C1 segment of cervical spinal cord (tissue), 14 donors: ENCODE measurements at regions not wholly inside any gene's neighbourhood (a gene's known extent, or its start where the extent isn't known, plus 50 kb on each side); places are given as distances from the start of the nearest gene placed in this dataset.

Experiments
- DNase-seq, 14 donors: peaks; one replicate each; lab custom pipeline; 2025; lab: John Stamatoyannopoulos, UW

DNA sequence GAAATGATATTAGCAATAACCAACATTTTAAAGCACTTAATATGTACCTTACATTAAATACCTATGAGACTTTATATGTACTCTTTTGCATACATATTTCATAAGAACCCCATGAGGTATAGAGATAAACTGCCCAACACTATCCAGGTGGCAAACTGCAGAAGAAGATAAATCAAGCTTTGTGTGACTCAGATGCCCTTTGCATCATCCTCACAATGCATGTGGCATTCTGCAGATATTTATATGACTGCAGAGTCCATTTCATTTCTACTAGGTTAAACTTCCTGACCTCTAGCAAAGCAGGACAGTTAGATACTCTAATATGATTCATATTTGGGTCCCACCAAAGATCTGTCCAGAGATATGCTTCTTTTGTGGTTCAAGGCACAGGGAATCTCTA is 85.6 kb upstream of the RASGEF1B start:
- DNase-seq, result no peak

DNA sequence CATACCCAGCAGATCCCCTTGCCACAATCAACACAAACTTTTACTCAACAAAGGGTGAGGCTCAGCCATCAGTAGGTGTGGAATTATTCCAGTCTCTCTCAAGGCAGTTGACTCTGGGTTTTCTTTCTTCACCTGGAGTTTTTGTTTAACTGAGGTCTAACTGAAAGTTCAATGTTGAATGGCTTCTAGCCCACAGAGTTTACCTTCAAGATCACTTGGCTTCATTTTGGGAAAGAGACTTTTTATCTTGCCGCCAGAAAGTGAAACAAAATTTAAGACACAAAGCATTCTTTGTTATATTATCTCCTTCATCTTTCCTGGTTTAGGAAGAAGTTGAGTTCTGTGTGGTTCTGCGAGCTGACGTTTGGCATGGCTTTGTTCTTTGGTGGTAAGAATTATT is 83.8 kb upstream of the RASGEF1B start:
- no peak for DNase-seq

DNA sequence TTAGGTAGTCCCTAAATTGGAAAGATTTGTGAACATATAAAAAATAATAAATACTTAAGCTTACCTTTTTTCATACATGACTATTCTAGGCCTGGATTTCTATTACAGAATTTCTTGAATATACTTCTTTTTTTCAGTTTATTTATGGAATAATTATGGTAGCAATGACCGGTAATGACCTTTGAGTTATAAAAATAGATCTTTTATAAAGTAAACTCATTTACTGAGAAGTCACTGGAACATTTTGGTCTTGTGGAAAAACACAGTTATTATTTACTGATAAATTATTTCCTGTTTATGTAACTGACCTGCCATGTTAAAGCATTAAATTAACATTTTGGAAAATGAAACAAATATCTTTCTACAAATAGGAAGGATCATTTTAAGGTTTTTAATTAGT is 80.4 kb upstream of the RASGEF1B start:
- no peak for DNase-seq

GRCh38 chr4:81550388-81550859 is 78.7 kb upstream of the RASGEF1B start:
- no peak for DNase-seq

- peak in 1 of 14 donors; percentile 17 for DNase-seq
Measured at GRCh38 chr4:81549984-81550383, 78.3 kb upstream of the RASGEF1B start.

- no peak for DNase-seq
Measured at GRCh38 chr4:81546777-81547176, 75.1 kb upstream of the RASGEF1B start.

- DNase-seq, result no peak
Measured at GRCh38 chr4:81541161-81541945, 69.6 kb upstream of the RASGEF1B start.

GRCh38 chr4:81538716-81539427 is 67.2 kb upstream of the RASGEF1B start:
- DNase-seq, result no peak

GRCh38 chr4:81531410-81531809 is 59.7 kb upstream of the RASGEF1B start:
- no peak for DNase-seq

DNA sequence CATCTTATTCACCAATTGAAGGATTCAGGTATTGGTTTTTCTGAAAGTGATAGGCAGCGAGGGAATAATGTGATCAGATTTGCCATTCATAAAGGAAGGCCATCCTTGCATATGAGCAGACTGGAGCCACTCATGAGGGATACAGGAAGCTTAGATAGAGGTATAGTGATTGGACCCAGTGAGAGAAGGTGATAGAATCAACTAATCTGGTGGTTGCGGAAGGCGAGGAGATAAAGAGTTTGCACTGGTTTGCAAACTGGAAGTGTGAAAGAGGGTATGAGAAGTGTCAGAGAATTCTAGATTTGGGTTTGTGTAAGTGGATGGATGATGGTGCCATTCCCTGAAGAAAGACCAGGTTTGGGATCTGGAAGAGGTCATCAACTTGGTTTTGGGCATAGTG is 57.3 kb upstream of the RASGEF1B start:
- no peak for DNase-seq

DNA sequence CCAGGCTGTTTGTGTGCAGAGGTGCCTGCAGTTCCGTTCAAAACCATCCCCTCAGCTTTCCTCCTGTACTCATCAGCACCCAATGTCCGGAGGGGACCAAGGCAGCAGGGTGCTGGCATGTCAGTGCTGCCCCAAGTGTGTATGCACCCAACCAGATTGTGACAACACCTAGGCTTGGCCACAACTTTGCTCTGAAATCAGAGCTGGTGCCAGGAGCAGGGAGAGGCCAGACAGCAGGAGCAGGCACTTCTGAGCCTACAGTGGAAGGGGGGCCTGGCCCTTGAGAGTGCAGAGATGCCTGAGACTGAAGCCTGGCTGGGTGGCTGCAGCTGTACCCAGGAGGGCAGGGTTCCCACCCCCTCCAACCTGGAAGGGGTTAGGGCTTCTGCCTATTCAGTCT is 56.5 kb upstream of the RASGEF1B start:
- DNase-seq, result no peak

GRCh38 chr4:81527709-81528108 is 56.0 kb upstream of the RASGEF1B start:
- no peak for DNase-seq

DNA sequence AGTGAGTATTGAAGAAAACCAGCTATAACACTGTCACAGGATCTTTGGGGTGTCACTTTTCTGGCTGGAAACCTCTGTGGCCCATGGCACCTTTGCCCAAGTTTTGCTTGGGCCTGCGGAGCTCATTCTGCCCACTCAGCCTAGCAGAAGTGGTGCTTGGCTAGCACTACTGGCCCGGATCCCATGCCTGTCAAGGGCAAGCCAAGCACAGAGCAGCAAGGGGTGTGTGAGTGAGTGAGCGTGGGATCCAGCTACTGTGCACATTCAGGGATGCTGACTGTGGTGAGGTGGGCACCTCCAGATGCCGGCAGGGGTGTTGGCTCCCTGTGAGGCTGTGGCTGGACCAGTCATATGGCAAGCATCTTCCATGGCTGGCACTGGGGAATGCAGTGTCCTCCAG is 55.4 kb upstream of the RASGEF1B start:
- peak in 1 of 14 donors; percentile 24 for DNase-seq

GRCh38 chr4:81526706-81527105 is 55.0 kb upstream of the RASGEF1B start:
- no peak for DNase-seq

DNA sequence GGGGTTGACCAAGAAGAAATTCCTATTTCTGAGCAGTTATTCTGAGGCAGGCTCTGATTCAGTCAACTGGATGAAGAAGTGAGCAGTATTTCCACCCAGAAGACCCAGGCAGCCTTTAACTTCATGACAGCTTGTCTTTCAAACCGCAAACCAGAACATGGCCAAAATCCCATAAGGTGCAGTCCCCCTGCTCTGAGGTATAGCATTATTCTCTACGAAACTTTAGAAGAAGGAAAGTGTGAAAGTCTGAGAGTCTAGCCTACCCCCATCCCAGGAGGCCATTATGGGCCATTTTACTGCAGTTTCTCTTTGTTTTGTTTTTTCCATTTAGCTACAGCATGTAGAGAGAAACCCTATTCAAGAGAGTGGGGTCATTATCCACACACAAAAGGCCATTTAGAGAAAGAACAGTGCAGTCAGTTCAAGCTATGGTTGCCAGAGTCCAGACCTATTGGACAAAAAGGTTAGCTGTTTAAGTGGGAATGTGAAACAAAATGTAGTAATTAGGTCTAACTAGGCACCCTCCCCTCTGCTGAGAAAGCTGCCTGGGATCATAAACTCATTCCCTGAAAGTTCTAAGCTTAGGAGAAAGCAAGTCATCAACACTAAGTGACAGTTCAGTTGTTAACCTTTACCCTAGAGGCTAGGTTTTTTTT is 52.1 kb upstream of the RASGEF1B start:
- peak in 2 of 14 donors; percentile 20 to 22 for DNase-seq

DNA sequence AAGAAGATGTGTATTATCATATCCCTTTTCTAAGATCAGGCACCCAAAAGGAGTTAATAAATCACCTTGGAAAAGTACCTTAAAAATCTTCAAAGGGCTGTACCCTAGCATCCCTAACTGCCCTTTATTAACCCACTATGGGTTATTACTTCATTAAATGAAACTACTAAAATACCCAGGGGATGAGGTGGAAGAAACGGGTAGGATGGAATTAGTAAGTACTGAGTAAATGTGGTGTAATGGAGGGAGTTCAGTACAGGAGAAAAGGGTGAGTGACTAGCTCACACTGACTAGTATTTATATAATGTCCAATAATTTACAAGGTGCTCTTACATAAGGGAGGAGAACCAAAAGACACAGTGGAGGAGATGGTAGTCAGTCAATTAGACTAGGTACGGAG is 51.0 kb upstream of the RASGEF1B start:
- no peak for DNase-seq

- DNase-seq, result no peak
Measured at GRCh38 chr4:81521708-81522107, 50.0 kb upstream of the RASGEF1B start.
